ENCODE measurements at regions not wholly inside any gene's neighbourhood (a gene's known extent, or its start where the extent isn't known, plus 50 kb on each side); places are given as distances from the start of the nearest gene placed in this dataset.

DNA sequence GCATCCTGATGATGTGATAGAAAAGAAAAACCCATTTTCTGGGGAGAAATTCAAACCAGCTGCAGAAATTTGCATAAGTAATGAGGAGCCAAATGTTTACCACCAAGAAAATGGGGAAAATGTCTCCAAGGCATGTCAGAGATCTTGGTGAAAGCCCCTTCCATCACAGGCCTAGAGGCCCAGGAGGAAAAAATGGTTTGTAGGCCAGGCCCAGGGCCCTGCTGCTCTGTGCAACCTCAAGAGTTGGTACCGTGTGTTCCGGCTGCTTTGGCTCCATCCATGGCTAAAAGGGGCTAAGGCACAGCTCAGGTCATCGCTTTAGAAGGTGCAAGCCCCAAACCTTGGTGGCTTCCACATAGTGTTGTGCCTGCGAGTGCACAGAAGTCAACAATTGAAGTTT is 543.1 kb downstream of the ZNF608 start:
- no TSS peak for BruUV-seq (replicated peaks)
- TF ChIP-seq ZFP36 (IDR thresholded peaks at IDR 0.05; ENCODE audit: low read depth, low read length, partially characterized antibody) (peak; percentile 63), NCOA4 (IDR thresholded peaks at IDR 0.05; ENCODE audit: partially characterized antibody) (no peak)
- Histone ChIP-seq H4K20me1 (replicated peaks; ENCODE audit: control insufficient read depth, insufficient read depth, low read length) (no peaks in the 10 kb centered on the region), H3K36me3 (ENCODE audit: control insufficient read depth, insufficient read depth, low read length) (no peaks in the 10 kb centered on the region), H3K9ac (ENCODE audit: insufficient read depth in 1 of 2, low read depth in 2 of 2, low read length in 2 of 2) (no peak overlapping the region), H2AFZ (ENCODE audit: low read depth, low read length) (no peak overlapping the region), H3K27ac (ENCODE audit: extremely low read depth, low read depth, low read length) (no peak overlapping the region), H3K27me3 (ENCODE audit: control insufficient read depth in 2 of 2, insufficient read depth in 2 of 2, low read length in 2 of 2) (no peaks in the 10 kb centered on the region), H3K79me2 (ENCODE audit: control insufficient read depth, insufficient read depth, low read length) (no peaks in the 10 kb centered on the region), H3K4me3 (no peak overlapping the region), H3K4me2 (ENCODE audit: insufficient read depth, low read length) (no peak overlapping the region), H3K4me1 (replicated peaks in 1 of 2; ENCODE audit: control insufficient read depth in 2 of 2, insufficient read depth in 2 of 2, low read length in 2 of 2) (no peaks in the 10 kb centered on the region), H3K9me1 (ENCODE audit: control insufficient read depth, insufficient read depth, low read length) (no peaks in the 10 kb centered on the region), H3K9me3 (replicated peaks; ENCODE audit: control insufficient read depth, insufficient read depth, low read depth, low read length) (no peaks in the 10 kb centered on the region)
- DNase-seq (ENCODE audit: extremely low read depth in 1 of 4, low spot score in 3 of 4) (no peak), ATAC-seq (no peak), FAIRE-seq (no peak)
- POLR2A ChIA-PET = no interaction called here
- in situ Hi-C loops (cut with MboI) (no loop called here), intact Hi-C loops (cut with micrococcal nuclease) (no loop called here)
- CTCF ChIA-PET (ENCODE audit: low intra/inter-chr PET ratio) = no interaction called here
- WGBS (ENCODE audit: insufficient coverage, low coverage, missing lambda C conversion rate) = 0% methylated on average over 3 of the region's 4 CpGs

DNA sequence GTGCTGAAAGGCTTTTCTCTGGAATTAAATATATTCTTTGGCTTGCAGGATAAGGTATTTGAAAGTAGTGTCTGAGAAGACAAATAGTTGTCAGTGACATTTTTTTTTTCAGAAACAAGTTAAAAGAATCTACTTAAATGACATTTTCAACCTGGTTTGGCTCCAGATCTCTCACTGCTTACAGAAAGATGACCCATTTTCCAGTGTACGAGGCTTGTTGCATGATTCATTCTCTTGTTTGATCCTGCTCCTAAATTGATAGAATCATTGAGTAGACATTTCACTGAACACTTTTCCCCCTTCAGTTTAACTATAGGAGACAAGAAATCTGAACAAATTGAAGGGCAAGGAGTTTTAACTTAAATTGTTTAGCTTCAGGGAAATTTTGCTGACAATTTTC is 546.1 kb downstream of the ZNF608 start:
- no TSS peak for BruUV-seq (replicated peaks)

More for the DNA sequence above, 546.1 kb downstream of the ZNF608 start:
- H3K79me2 ChIP-seq (ENCODE audit: control insufficient read depth, insufficient read depth, low read length) = no peaks in the 10 kb centered on the region
- H3K4me1 ChIP-seq (replicated peaks in 1 of 2; ENCODE audit: control insufficient read depth in 2 of 2, insufficient read depth in 2 of 2, low read length in 2 of 2) = no peaks in the 10 kb centered on the region
- no peaks in the 10 kb centered on the region for H3K36me3 ChIP-seq (ENCODE audit: control insufficient read depth, insufficient read depth, low read length)
- ATAC-seq (no peak), DNase-seq (ENCODE audit: extremely low read depth in 1 of 4, low spot score in 3 of 4) (no peak), FAIRE-seq (no peak)
- POLR2A ChIA-PET = no interaction called here
- no peaks in the 10 kb centered on the region for H3K27me3 ChIP-seq (ENCODE audit: control insufficient read depth in 2 of 2, insufficient read depth in 2 of 2, low read length in 2 of 2)
- 0% methylated on average over 1 of the region's 1 CpG for WGBS (ENCODE audit: insufficient coverage, low coverage, missing lambda C conversion rate)
- no peak overlapping the region for H3K4me3 ChIP-seq
- H4K20me1 ChIP-seq (replicated peaks; ENCODE audit: control insufficient read depth, insufficient read depth, low read length) = no peaks in the 10 kb centered on the region
- no peak overlapping the region for H2AFZ ChIP-seq (ENCODE audit: low read depth, low read length)
- CTCF ChIA-PET (ENCODE audit: low intra/inter-chr PET ratio) = no interaction called here
- H3K9ac ChIP-seq (ENCODE audit: insufficient read depth in 1 of 2, low read depth in 2 of 2, low read length in 2 of 2) = no peak overlapping the region
- H3K27ac ChIP-seq (ENCODE audit: extremely low read depth, low read depth, low read length) = no peak overlapping the region
- in situ Hi-C loops (cut with MboI) = no loop called here
- TF ChIP-seq HNRNPL (IDR thresholded peaks at IDR 0.05; ENCODE audit: low read depth, low read length) (no peak), NCOA1 (IDR thresholded peaks at IDR 0.05; ENCODE audit: low read depth) (no peak), RAD51 (IDR thresholded peaks at IDR 0.05; ENCODE audit: borderline replicate concordance, low read depth) (no peak), EGR1 (conservative IDR thresholded peaks at IDR 0.05) (no peak), ZNF274 (IDR thresholded peaks at IDR 0.05; ENCODE audit: borderline replicate concordance, low read depth, low read length) (no peak), ILK (tag; IDR thresholded peaks at IDR 0.05; ENCODE audit: borderline replicate concordance, low read depth) (no peak), BRD4 (IDR thresholded peaks at IDR 0.05) (no peak), ZNF134 (CRISPR knock-in tag; conservative IDR thresholded peaks at IDR 0.05) (no peak), CTBP1 (IDR thresholded peaks at IDR 0.05; ENCODE audit: borderline replicate concordance) (no peak), PML (IDR thresholded peaks at IDR 0.05; ENCODE audit: low read length) (no peak)
- H3K9me3 ChIP-seq (replicated peaks; ENCODE audit: control insufficient read depth, insufficient read depth, low read depth, low read length) = no peaks in the 10 kb centered on the region
- H3K4me2 ChIP-seq (ENCODE audit: insufficient read depth, low read length) = no peak overlapping the region
- no peaks in the 10 kb centered on the region for H3K9me1 ChIP-seq (ENCODE audit: control insufficient read depth, insufficient read depth, low read length)
- intact Hi-C loops (cut with micrococcal nuclease) = no loop called here

All from K562 (cell line).